H9 (cell line): ENCODE measurements at regions not wholly inside any gene's neighbourhood (a gene's known extent, or its start where the extent isn't known, plus 50 kb on each side); places are given as distances from the start of the nearest gene placed in this dataset.

Source experiments
- DNase-seq: peaks from one replicate; pipeline ENCODE4 v3.0.0-alpha.2; 2017
- H2AFZ ChIP-seq: one replicate; pipeline ENCODE4 v1.6.1; 2013; ENCODE audit warnings: mild to moderate bottlenecking, low read length, control low read depth, moderate library complexity
- H2AK5ac ChIP-seq: 2 replicates; pipeline ENCODE4 v1.6.1; 2013; ENCODE audit warnings: low read length, control low read depth, mixed read lengths; ENCODE audit not compliant: insufficient read length
- H2BK120ac ChIP-seq: one replicate; pipeline ENCODE4 v1.6.1; 2013; ENCODE audit warnings: low read depth, mild to moderate bottlenecking, low read length, control low read depth, inconsistent platforms; ENCODE audit not compliant: poor library complexity, severe bottlenecking
- H2BK12ac ChIP-seq: 2 replicates; pipeline ENCODE4 v1.6.1; 2013; ENCODE audit warnings: low read length, control low read depth, mixed read lengths, low read depth; ENCODE audit not compliant: insufficient read length
- H2BK15ac ChIP-seq: 2 replicates; pipeline ENCODE4 v1.6.1; 2013; ENCODE audit warnings: low read depth, low read length, control low read depth
- H2BK20ac ChIP-seq: one replicate; pipeline ENCODE4 v1.6.1; 2013; ENCODE audit warnings: low read depth, mild to moderate bottlenecking, low read length, control low read depth, inconsistent platforms; ENCODE audit not compliant: poor library complexity, severe bottlenecking
- H2BK5ac ChIP-seq: 2 replicates; pipeline ENCODE4 v1.6.1; 2013; ENCODE audit warnings: low read length, control low read depth, mixed read lengths; ENCODE audit not compliant: insufficient read length
- H3K14ac ChIP-seq: 2 replicates; pipeline ENCODE4 v1.6.1; 2013; ENCODE audit warnings: low read length, control low read depth; ENCODE audit not compliant: insufficient read depth
- H3K18ac ChIP-seq: 2 replicates; pipeline ENCODE4 v1.6.1; 2013; ENCODE audit warnings: low read depth, mild to moderate bottlenecking, mixed read lengths, low read length, control low read depth; ENCODE audit not compliant: insufficient read length
- H3K23ac ChIP-seq: 2 replicates; pipeline ENCODE4 v1.6.1; 2013; ENCODE audit warnings: low read length, control low read depth, mixed read lengths, low read depth; ENCODE audit not compliant: insufficient read length
- H3K23me2 ChIP-seq: 2 replicates; pipeline ENCODE4 v1.6.1; 2013; ENCODE audit warnings: low read depth, mild to moderate bottlenecking, mixed read lengths, low read length, control low read depth; ENCODE audit not compliant: insufficient read length, poor library complexity, severe bottlenecking
- H3K27ac ChIP-seq: 2 replicates; pipeline ENCODE4 v1.5.1; 2013; ENCODE audit warnings: low read length, control low read depth, mixed read lengths, low read depth; ENCODE audit not compliant: insufficient read length
- H3K27me3 ChIP-seq: 2 replicates; pipeline ENCODE4 v1.6.1; 2013; ENCODE audit warnings: low read length, control low read depth, inconsistent platforms; ENCODE audit not compliant: insufficient read depth
- H3K4ac ChIP-seq: 2 replicates; pipeline ENCODE4 v1.6.1; 2013; ENCODE audit warnings: low read depth, mild to moderate bottlenecking, control low read depth, inconsistent platforms, low read length, moderate library complexity
- H3K4me1 ChIP-seq: 2 replicates; pipeline ENCODE4 v1.6.1; 2013; ENCODE audit warnings: low read length, control low read depth, inconsistent platforms; ENCODE audit not compliant: insufficient read depth
- H3K4me2 ChIP-seq: 2 replicates; pipeline ENCODE4 v1.6.1; 2013; ENCODE audit warnings: low read length, control low read depth, mixed read lengths; ENCODE audit not compliant: insufficient read length, insufficient read depth
- H3K56ac ChIP-seq: 2 replicates; pipeline ENCODE4 v1.6.1; 2013; ENCODE audit warnings: low read depth, mild to moderate bottlenecking, mixed read lengths, low read length, control low read depth; ENCODE audit not compliant: insufficient read length
- H3K79me1 ChIP-seq: 2 replicates; pipeline ENCODE4 v1.6.1; 2013; ENCODE audit warnings: low read depth, mild to moderate bottlenecking, moderate library complexity, low read length, control low read depth, inconsistent platforms; ENCODE audit not compliant: insufficient read depth, poor library complexity, severe bottlenecking
- H3K79me2 ChIP-seq: 2 replicates; pipeline ENCODE4 v1.6.1; 2013; ENCODE audit warnings: low read length, control low read depth, inconsistent platforms; ENCODE audit not compliant: insufficient read depth
- H3K9ac ChIP-seq: 2 replicates; pipeline ENCODE4 v1.6.1; 2013; ENCODE audit warnings: low read length, control low read depth, mixed read lengths; ENCODE audit not compliant: insufficient read length; ENCODE audit errors: extremely low read depth
- H3K9me3 ChIP-seq: one replicate; pipeline ENCODE4 v1.6.1; 2013; ENCODE audit warnings: low read depth, low read length, inconsistent platforms; ENCODE audit not compliant: control insufficient read depth
- H3T11ph ChIP-seq: one replicate; pipeline ENCODE4 v1.6.1; 2013; ENCODE audit warnings: mild to moderate bottlenecking, low read length, control low read depth, inconsistent platforms
- H4K20me1 ChIP-seq: one replicate; pipeline ENCODE4 v1.6.1; 2013; ENCODE audit not compliant: control insufficient read depth, insufficient read length, insufficient read depth
- H4K5ac ChIP-seq: 2 replicates; pipeline ENCODE4 v1.6.1; 2013; ENCODE audit warnings: low read depth, mild to moderate bottlenecking, mixed read lengths, low read length, control low read depth; ENCODE audit not compliant: insufficient read length
- H4K8ac ChIP-seq: replicated peaks from 2 replicates; pipeline ENCODE4 v1.6.1; 2013; ENCODE audit warnings: low read length, control low read depth, mixed read lengths, low read depth; ENCODE audit not compliant: insufficient read length
- H4K91ac ChIP-seq: 2 replicates; pipeline ENCODE4 v1.6.1; 2013; ENCODE audit warnings: low read depth, mild to moderate bottlenecking, moderate library complexity, mixed read lengths, low read length, control low read depth; ENCODE audit not compliant: insufficient read length
- H3K27ac Mint-ChIP-seq, 3 experiments: 2 replicates in 2 of 3; 3 replicates in 1 of 3; pipeline ENCODE4 v1.8.0; 2020 to 2021; ENCODE audit warnings: mixed read lengths in 3 of 3, mild to moderate bottlenecking in 1 of 3, moderate library complexity in 1 of 3
- H3K27me3 Mint-ChIP-seq: 2 replicates; pipeline ENCODE4 v1.8.0; 2021; ENCODE audit warnings: low read depth, mild to moderate bottlenecking, moderate library complexity, mixed read lengths
- H3K36me3 Mint-ChIP-seq, 3 experiments: 2 replicates in 2 of 3; 3 replicates in 1 of 3; pipeline ENCODE4 v1.8.0; 2020 to 2021; ENCODE audit warnings: low read depth in 3 of 3, mixed read lengths in 3 of 3; ENCODE audit not compliant: insufficient read depth in 1 of 3
- H3K4me1 Mint-ChIP-seq, 2 experiments: 2 replicates each; pipeline ENCODE4 v1.8.0; 2020; ENCODE audit warnings: mixed read lengths in 2 of 2
- H3K4me3 Mint-ChIP-seq, 2 experiments: 2 replicates in 1 of 2; 3 replicates in 1 of 2; pipeline ENCODE4 v1.8.0; 2020 to 2021; ENCODE audit warnings: mild to moderate bottlenecking in 2 of 2, mixed read lengths in 2 of 2, moderate library complexity in 1 of 2
- H3K9me3 Mint-ChIP-seq, 2 experiments: 2 replicates in 1 of 2; 3 replicates in 1 of 2; pipeline ENCODE4 v1.8.0; 2020; ENCODE audit warnings: mild to moderate bottlenecking in 2 of 2, mixed read lengths in 2 of 2, moderate library complexity in 1 of 2
- WGBS: extraction: QIAGEN DNeasy Blood & Tissue Kit; methylation state at CpG from one replicate; pipeline ENCODE4 v1.1.7; 2013; ENCODE audit warnings: missing lambda C conversion rate, low lambda C conversion rate, mixed read lengths; ENCODE audit not compliant: insufficient read length; ENCODE audit errors: extremely low coverage; 5-methylcytosine and 5-hydroxymethylcytosine counted together
- TF ChIP-seq, protein P1 (sequence below): fragments of 200-600 bp; sonication (generic); conservative IDR thresholded peaks from 3 replicates; pipeline ENCODE4 v1.8.0; 2021; ENCODE audit warnings: antibody characterized with exemption, mild to moderate bottlenecking

DNA sequence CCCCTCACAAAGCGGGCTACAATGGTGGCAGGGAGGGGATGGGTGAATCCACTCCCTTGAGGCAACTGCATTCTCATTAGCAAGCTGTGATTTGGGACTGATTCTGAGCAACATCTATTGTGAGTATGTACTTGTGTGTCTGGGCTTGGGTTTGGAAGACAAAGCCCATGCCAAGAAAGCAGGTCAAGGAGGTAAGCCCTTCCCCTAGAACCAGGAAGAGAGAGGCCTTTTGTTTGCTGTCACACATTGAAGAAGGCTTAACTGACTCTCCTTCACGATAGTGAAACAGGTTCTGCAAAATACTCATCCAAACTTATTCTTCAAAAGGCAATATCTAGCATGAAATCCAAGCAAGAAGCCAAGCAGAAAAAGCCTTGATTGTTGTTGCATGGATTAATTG, 403.1 kb upstream of the ID4 start:
- Histone ChIP-seq H4K8ac (no peak overlapping the region), H2BK5ac (no peak overlapping the region), H4K20me1 (no peaks in the 10 kb centered on the region), H4K5ac (no peak overlapping the region), H2BK12ac (no peak overlapping the region), H3K9ac (no peak overlapping the region), H2AFZ (no peak overlapping the region), H3K23me2 (no peaks in the 10 kb centered on the region), H2BK15ac (no peak overlapping the region), H3K27ac (no peak overlapping the region), H3K79me2 (no peaks in the 10 kb centered on the region), H3K14ac (no peak overlapping the region), H3K4ac (no peak overlapping the region), H3T11ph (no peak overlapping the region), H3K18ac (no peak overlapping the region), H3K79me1 (no peaks in the 10 kb centered on the region), H3K9me3 (no peaks in the 10 kb centered on the region), H3K4me1 (no peaks in the 10 kb centered on the region; the same call in 1 of the 2 replicates), H3K27me3 (no peaks in the 10 kb centered on the region), H2AK5ac (no peak overlapping the region), H2BK120ac (no peak overlapping the region), H3K56ac (no peak overlapping the region), H3K4me2 (no peak overlapping the region), H4K91ac (no peak overlapping the region), H3K23ac (no peak overlapping the region), H2BK20ac (no peak overlapping the region)
- Mint-ChIP-seq H3K9me3 (no peaks in the 10 kb centered on the region), H3K27ac (no peak overlapping the region), H3K36me3 (no peaks in the 10 kb centered on the region), H3K27me3 (no peaks in the 10 kb centered on the region), H3K4me1 (peaks cover 6 to 7% of the 10 kb centered on the region in 2 experiments; a peak in 2 of 4 replicates), H3K4me3 (no peak overlapping the region)
- TF ChIP-seq, protein P1, sequence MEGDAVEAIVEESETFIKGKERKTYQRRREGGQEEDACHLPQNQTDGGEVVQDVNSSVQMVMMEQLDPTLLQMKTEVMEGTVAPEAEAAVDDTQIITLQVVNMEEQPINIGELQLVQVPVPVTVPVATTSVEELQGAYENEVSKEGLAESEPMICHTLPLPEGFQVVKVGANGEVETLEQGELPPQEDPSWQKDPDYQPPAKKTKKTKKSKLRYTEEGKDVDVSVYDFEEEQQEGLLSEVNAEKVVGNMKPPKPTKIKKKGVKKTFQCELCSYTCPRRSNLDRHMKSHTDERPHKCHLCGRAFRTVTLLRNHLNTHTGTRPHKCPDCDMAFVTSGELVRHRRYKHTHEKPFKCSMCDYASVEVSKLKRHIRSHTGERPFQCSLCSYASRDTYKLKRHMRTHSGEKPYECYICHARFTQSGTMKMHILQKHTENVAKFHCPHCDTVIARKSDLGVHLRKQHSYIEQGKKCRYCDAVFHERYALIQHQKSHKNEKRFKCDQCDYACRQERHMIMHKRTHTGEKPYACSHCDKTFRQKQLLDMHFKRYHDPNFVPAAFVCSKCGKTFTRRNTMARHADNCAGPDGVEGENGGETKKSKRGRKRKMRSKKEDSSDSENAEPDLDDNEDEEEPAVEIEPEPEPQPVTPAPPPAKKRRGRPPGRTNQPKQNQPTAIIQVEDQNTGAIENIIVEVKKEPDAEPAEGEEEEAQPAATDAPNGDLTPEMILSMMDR = no peak
- no peak for DNase-seq
- no CpG with 5 or more reads among the region's 2 CpGs for WGBS
